CD1c-positive myeloid dendritic cell (primary cell): ENCODE measurements at regions not wholly inside any gene's neighbourhood (a gene's known extent, or its start where the extent isn't known, plus 50 kb on each side); places are given as distances from the start of the nearest gene placed in this dataset.
A peak's percentile ranks its signal among the peaks of the same experiment; 100 is the strongest.
"Not testable (repeated sequence)": the region's sequence is repeated elsewhere in the genome, so short reads cannot be mapped to it uniquely, and the experiment has no call there.

Experiments
- DNase-seq: peaks from one replicate; pipeline ENCODE4 v3.0.0-alpha.2; 2016; ENCODE audit errors: extremely low spot score

- not testable (repeated sequence) for DNase-seq
These were observed 277.5 kb upstream of the TGFBR2 start for GRCh38 chr3:30328935-30329334.

- no peak for DNase-seq
These were observed 274.9 kb upstream of the TGFBR2 start for GRCh38 chr3:30331519-30331918.

GRCh38 chr3:30332196-30333021, 274.0 kb upstream of the TGFBR2 start:
- DNase-seq = no peak

DNA sequence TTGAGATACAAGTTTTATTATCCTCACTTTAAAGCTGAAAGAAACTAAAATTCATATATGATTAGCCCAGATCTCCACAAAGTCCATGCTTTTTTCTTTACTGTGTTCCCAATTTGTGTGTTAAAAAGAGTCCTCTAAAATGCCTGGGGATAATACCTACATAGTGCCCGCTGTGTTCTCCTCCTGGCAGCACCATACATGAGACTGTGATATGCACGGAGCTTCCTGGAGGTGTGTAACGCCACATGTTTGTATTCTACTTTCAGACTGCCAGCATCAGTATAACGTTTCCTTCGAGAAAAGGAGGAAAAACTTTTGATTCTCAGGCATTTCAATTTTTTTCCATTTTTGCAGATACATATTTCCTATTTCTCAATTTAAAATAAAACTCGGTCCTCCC, 273.3 kb upstream of the TGFBR2 start:
- DNase-seq = no peak

GRCh38 chr3:30333903-30334302, 272.5 kb upstream of the TGFBR2 start:
- DNase-seq = no peak

DNA sequence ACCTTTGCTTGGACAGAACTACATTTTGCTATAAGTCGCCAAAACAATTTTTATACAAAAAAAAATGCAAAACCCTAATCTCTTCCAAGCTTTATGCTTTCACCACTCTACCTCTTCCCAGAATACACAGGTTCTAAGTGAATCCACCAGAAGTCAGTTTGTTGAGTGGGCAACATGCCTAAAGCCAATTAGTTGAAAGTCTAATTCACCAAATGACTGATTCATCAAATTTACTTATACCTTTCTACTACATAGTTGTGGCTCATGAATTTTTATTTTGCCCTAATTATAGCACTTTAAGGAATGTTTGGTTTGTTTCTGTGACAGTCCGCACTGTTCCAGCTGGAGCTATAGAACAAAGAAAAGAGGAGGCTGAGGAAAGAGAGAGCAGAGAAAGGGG, 265.9 kb upstream of the TGFBR2 start:
- no peak for DNase-seq

DNA sequence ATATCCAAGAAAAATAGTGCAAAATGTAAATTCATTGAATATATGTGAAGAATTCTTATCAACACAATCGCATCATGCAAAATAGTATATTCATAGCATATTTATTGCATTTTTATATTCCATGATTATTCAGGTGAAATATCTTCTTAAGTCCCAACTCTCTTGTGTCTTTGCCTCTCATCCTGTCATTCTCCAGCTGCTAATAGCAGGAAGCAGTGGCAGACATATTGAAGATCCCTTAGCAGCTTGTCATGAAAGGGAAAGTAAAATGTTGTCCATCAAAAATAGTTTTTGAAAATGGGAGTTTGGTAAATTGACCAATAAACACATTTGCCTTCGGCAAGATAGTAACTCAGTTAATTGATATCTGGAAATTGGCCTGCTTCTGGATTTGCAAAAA, 265.3 kb upstream of the TGFBR2 start:
- no peak for DNase-seq

DNA sequence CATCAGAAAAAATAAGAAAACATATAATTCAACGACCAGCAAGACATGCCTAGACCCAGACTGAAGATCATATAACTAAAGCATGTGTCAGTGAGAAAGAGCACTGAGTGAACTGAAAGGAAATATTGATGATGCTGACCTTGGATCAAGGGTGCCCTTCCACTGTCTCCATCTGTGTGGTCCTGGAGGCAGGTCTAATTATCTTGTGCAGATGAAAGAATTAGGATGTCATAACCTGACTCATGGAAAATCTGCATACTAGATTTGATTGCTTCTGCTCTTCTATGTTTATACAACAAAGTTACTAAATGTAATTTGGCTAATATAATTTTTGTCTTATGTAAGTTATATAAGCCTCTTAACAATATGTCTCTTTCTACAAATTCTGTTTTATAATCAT, 264.6 kb upstream of the TGFBR2 start:
- no peak for DNase-seq

DNA sequence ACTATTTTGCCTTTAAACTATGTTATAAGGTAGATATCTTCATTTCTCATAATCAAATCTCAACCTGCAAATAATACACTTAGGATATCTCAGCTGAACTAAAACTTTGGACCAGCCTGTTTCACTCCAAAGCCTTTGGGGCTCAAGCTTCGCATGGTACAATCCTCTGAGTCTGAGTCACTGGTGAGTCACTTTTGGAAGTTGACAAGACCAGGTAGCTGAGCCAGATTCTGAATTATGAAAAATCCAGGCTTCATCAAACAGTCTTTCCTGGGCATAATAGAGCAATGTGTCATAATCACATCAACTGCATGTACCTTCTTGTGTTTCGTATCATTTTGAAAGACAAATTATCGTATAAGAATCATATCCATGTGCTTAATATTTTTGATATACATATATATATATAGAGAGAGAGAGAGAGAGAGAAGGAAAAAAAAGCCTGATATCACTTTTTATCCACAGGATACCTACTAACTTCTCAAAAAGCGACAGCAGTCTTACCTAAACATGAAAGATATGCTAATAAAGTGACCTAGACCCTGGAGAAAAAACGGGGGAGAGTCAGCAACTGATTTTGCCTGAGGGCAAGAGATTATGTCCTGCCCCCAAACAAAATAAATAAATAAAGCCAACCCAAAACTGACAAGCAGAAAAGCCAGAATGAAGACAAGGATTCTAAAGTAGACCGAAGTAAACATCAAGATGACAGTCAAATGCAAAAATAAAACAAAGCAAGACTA, 263.9 kb upstream of the TGFBR2 start:
- DNase-seq = no peak

DNA sequence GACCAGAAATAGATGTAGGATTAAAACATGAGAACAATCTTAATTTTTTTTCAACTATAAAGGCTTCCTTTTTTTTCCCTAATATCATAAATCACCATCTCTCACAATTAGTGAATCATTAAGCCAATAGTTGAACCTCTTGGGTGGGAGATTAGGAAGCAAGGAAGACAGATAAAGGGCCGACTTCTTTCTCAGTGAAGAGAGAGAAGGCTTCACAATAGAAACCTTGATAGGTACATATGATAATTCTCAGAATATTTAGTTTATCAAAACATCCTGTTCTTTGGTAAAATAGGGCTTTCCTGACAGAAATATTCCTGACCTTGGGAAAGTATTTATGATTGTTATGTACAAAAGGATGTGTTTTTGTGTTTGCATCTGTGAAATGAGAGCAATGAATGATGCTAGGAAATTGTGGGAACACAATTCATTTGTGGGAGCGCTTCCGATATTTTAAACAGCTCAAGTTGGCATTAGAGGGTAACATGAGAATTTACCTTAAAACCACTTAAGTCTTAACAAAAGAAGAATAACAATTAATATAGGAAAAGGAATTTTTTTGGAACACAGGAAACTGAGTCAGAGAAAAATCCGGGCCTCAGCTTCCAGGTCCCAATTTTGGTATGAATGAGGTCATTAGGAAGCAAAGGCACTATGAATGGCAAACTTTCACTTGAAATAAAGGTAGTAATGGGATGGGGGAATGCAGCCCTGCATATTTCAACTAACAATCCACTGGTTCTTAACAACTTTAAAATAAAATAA, 263.2 kb upstream of the TGFBR2 start:
- no peak for DNase-seq

DNA sequence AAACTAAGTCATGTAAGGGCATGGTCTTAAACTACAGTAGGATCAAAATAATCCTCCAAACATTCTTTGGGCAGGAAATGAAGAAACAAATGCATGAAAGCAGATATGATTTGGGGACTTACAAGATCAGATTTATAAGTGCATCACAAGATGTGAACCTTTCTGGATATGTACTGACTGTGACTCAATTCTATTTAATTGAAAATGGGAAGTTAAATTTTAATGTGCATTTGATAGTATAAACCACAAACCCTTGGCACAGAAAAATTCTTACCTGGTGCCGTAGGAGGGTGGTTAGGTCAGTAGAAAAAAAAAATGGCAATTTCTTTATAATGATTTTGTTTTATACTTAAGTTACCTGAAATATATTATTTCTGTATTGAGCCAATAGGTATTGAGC, 262.5 kb upstream of the TGFBR2 start:
- DNase-seq = no peak

GRCh38 chr3:30344288-30344687, 262.1 kb upstream of the TGFBR2 start:
- no peak for DNase-seq

DNA sequence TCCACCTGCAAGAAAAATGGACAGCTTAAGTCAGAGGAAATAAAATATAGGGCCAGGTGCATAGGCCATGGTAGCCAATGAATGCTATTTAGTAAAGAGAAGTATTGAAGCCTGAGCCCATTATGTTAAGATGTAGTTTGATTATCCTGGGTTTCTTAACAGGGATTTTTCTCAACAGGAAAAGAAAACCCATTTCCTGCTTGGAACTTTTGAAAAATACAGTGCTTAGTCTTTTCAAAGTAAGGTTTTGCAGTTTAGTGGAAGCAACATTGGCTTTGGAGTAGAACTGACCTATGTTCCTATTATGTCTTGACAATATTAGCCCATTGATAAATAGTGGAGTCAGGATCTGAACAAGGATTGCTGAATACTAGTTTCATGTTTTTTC, 259.5 kb upstream of the TGFBR2 start:
- no peak for DNase-seq

DNA sequence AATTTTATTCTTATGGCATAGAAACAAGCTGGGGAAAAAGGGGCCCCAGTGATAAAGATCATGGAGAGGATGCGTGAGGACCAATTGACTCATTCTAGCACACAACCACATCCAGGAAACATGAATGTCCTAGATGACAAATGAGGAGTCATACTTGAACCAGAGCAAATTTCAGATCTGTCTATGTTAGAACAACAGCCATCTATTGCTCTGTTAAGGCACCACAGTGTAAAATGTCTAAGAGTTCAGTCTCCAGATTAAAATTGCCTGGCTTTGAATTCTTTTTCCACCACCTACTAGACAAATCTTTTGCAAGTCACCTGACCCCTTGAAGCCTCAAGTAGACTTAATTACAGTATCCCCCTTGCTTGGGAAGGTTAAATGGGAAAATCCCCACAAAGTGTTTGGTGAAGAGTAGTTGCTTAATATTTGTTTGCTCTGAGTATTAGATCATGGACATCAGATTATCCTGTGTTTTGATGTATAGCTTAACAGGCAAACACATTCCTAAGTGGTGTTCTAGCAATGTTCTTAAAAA, 258.7 kb upstream of the TGFBR2 start:
- no peak for DNase-seq

DNA sequence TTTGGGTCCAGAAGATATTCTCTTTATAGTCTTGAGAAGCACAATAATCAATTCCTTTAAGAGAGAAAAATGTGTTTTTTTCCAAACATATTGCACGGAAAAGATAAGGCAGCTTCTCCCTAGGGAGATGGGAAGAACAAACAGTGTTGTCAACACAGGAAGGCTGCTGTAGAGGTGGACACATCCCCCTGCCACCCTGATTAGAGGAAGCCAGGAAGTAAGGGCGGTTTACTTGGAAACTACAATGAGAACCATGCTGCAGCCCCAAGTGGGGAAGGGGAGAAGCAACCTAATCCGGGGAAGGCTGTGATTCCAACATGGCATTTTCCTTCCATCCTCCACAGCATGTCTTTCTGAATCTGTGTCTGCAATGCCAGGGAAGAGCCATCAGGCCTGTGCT, 256.9 kb upstream of the TGFBR2 start:
- no peak for DNase-seq

DNA sequence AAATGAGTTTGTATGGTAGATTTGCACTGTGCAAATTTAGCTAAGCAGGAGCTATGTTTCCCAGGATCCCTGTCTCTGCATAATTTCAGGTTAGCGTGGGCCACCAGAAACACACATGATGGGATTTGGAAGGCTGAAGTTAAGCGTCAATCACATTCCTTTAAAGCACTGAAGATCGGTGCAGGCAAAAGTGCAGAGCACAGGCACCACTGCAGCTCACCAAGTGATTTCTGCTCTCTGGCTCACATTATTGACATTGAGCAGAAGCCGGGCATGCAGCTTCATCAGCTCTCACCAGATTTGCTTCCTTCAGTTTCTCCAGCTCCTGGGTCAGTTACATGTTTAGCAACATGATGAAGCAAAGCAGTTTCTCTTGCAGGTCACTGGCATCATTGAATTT, 256.4 kb upstream of the TGFBR2 start:
- no peak for DNase-seq

- DNase-seq = no peak
These were observed 255.5 kb upstream of the TGFBR2 start for GRCh38 chr3:30350901-30351300.

DNA sequence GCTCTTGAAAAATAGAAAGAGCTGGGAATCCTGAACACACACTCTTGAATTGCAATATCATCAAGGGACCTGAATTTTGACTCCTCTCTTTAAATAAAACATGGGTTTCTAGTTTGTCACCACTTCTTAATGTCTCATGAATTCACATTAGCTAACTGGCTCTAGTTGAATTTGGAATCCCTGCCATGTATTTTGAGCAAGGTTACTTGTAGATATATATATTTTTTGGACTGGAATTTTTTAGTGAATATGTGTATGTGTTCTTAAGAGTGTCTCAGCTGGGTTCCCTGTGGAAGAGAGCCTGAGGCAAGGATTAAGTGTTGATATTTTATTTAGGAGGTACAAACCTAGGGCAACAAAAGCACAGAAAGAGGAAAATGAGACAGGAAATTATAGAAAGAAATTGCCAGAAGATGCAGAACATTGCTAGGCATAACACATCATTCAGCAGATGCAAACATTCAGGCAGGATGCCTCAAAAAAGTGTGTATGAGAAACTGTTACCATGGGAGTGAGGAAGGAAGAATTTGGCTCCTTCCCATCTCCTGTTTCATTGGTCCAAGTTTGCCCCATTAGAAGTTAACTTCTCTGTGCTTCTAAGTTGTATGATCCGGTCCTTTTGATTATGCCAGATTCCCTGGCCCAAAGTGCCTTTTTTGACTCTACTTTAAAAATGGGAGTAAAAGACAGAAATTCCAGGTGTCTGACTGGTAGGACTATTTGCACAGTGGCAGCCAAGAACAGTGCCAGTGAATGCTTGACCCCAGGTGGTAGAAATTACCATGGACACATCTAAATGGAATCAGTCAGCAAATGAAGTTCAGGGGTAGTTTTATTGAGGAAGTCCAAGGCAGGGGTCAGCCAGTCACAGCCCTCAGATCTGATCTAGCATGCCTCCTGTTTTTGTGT, 253.7 kb upstream of the TGFBR2 start:
- DNase-seq = no peak

DNA sequence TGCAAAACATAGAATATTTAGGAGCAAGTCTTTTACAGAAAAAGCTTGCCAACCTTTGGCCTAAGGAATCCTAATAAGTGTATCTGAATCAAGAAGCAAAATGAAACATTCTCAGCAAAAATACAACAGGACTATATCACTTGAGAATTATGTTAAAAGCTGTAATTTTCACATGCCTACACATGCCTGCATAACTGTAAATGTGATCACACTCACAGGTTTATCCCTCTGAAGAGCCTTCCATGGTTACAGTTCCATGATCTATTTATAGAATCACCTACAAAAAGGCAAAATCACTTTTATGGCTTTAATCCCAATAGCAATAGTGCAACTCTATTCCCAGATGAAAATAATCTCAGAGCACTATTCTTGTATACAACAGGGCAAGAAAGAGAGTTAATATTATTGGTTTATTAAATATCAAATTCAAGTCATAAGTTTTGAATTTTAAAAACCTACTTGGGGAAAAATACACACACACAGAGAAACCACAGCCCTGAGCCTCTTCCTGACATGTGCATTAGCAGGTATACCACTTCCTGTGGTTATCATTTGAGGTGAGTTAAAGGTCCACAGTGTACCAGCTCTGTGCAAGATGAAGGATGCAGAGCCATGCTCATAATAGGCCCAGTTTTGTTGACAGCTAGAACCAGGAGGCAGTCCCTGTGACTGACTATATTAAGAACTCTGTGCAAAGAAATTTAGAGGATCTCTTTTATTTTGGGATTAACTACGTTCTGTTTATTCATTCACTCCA, 252.5 kb upstream of the TGFBR2 start:
- peak; percentile 32 for DNase-seq

- DNase-seq = no peak
These were observed 251.9 kb upstream of the TGFBR2 start for GRCh38 chr3:30354513-30354912.

DNA sequence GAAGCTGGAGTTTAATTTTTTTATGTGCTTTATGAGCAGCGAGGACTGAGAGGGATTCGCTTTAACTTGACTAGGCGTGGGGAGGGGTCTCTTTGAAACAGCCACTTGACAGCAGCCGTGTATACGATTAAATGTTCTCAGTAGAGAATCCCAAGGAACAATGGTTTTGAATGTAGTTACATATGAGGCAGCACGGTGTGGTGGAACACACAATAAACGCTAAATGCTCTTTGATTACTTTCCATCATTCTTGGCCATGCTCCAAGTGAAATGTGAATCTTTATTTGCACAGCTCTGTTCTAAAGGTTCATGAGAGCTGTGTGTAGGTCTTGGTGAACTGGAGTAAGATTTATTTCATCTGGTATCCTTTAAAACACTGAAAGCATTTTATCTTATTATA, 251.4 kb upstream of the TGFBR2 start:
- DNase-seq = no peak
